Renal cortex interstitium (tissue), 11 donors: ENCODE measurements at regions not wholly inside any gene's neighbourhood (a gene's known extent, or its start where the extent isn't known, plus 50 kb on each side); places are given as distances from the start of the nearest gene placed in this dataset.
A peak's percentile ranks its signal among the peaks of the same experiment; 100 is the strongest.

ENCODE experiments used
- DNase-seq, 11 donors: peaks; one replicate each; pipeline ENCODE4 v3.0.0-alpha.2; 2013; ENCODE audit warnings: low read depth in 9 of 11, low spot score in 4 of 11; ENCODE audit errors: extremely low read depth in 1 of 11

- no peak for DNase-seq
These were observed 126.9 kb downstream of the KATNIP start for GRCh38 chr16:27676839-27677238.

GRCh38 chr16:27677263-27677662 lies 127.3 kb downstream of the KATNIP start:
- peak in 1 of 11 donors; percentile 17 for DNase-seq

GRCh38 chr16:27678955-27679354 lies 129.0 kb downstream of the KATNIP start:
- no peak for DNase-seq

GRCh38 chr16:27679899-27680298 lies 130.0 kb downstream of the KATNIP start:
- DNase-seq = no peak

GRCh38 chr16:27681681-27682080 lies 131.7 kb downstream of the KATNIP start:
- no peak for DNase-seq

- DNase-seq = no peak
These were observed 134.1 kb downstream of the KATNIP start for GRCh38 chr16:27684047-27684446.

- no peak for DNase-seq
These were observed 135.9 kb downstream of the KATNIP start for GRCh38 chr16:27685807-27686206.

GRCh38 chr16:27686926-27687325 lies 137.0 kb downstream of the KATNIP start:
- DNase-seq = no peak

GRCh38 chr16:27687605-27688004 lies 137.7 kb downstream of the KATNIP start:
- no peak for DNase-seq

GRCh38 chr16:27689711-27690110 lies 139.8 kb downstream of the KATNIP start:
- no peak for DNase-seq

- DNase-seq = no peak
These were observed 140.7 kb downstream of the KATNIP start for GRCh38 chr16:27690608-27691007.

GRCh38 chr16:27691721-27692120 lies 141.8 kb downstream of the KATNIP start:
- no peak for DNase-seq

GRCh38 chr16:27692576-27692975 lies 142.6 kb downstream of the KATNIP start:
- no peak for DNase-seq

- DNase-seq = no peak
These were observed 145.2 kb downstream of the KATNIP start for GRCh38 chr16:27695161-27695560.

- no peak for DNase-seq
These were observed 148.3 kb downstream of the KATNIP start for GRCh38 chr16:27698266-27698665.

- DNase-seq = no peak
These were observed 148.8 kb downstream of the KATNIP start for GRCh38 chr16:27698746-27699145.

GRCh38 chr16:27699540-27699939 lies 149.6 kb downstream of the KATNIP start:
- no peak for DNase-seq

- DNase-seq = no peak
These were observed 150.5 kb downstream of the KATNIP start for GRCh38 chr16:27700304-27700995.

- no peak for DNase-seq
These were observed 151.4 kb downstream of the KATNIP start for GRCh38 chr16:27701381-27701780.

GRCh38 chr16:27703121-27703520 lies 153.2 kb downstream of the KATNIP start:
- DNase-seq = no peak

GRCh38 chr16:27703545-27703944 lies 153.6 kb downstream of the KATNIP start:
- DNase-seq = no peak
